Activated T-cell treated with anti-CD3 and anti-CD28 coated beads, Interleukin-2, amount 50 U/mL, for 48 hours (primary cell): ENCODE measurements at regions not wholly inside any gene's neighbourhood (a gene's known extent, or its start where the extent isn't known, plus 50 kb on each side); places are given as distances from the start of the nearest gene placed in this dataset.
A peak's percentile ranks its signal among the peaks of the same experiment; 100 is the strongest.

Experiments
- DNase-seq, 2 experiments: peaks; one replicate each; pipeline ENCODE4 v3.0.0-alpha.2; 2020

DNA sequence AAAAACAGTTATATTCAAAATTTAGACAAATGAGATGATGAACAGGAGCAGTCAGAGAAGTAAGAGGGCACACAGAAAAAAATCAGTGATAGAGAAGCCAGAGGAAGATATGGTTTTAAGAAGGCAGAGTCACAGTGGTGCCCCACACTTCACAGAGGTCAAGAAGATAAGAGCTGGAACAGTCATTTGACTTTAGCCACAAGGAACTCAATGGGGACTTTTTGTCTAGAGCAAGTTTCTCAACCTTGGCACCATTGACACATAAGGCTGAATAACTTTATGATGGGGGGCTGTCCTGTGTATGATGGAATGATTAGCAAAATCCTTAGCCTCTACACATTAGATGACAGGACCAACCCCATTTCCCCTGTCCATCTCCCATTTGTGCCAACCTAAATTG is 172.8 kb upstream of the PLEKHG7 start:
- no peak for DNase-seq

DNA sequence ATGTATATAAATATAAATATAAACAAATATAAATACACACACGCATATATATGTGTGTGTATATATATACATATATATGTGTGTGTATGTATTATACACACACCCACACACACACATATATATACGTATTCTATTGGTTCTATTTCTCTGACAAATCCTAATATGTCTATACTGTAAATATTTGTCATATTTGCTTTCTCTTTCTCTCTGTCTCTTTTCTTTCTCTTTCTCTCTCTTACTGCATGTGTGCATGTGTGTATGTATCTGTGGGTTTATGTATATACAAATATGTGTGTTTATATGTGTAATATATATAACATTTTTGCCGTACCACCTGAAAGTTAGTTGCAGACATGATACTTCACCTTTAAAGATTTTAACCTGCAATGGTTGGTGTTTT is 174.2 kb upstream of the PLEKHG7 start:
- DNase-seq: no peak

DNA sequence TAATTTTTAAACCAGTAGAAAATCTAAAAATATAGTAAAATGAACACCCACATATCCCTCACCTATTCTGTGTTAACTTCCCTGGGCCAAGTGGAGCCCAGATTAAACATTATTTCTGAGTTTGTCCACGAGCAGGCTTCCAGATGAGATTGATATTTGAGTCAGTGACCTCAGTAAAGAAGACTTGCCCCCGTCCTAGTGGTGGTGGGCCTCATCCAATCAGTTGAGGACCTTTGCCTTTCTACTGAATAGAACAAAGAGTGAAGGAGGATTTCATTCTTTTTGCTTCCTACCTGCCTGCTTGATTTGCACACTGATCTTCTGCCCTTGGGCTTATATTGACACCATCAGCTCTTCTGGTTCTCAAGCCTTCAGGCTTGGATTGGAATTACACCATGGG is 174.7 kb upstream of the PLEKHG7 start:
- DNase-seq: no peak

DNA sequence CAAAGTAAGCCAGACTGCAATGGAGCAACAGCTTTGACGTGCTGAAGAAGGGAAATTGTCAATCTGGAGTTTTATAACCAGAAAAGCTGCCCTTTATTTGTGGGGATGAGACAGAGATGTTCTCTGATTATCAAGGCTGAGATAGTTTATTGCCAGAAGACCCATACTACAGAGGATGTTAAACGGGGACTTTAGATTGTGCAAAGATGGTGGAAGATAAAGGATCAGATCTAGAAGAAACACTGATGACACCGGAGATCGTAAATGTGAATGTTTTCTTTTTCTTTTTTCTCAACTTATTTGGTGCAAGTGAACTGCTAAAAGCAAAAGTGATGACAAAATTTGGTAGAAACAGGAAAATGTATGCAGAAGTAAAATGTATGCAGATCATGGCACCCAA is 178.3 kb upstream of the PLEKHG7 start:
- no peak for DNase-seq

DNA sequence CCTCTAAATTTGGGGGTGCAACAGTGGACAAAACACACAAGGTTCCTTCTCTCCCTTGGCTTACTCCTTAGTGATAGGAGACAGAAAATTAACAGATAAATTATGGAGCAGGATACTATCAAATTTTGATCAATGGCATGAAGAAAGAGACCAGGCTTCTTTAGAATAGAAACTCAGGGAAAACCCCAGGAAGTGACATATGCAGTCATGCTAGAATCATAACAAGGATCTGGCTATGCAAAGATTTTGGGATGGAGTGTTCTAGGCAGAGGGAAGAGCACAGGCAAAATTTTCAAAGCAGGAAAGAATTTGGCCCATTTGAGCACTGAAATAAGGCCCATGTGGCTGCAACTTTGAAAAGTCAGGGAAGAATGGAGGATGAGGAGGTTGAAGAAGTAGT is 182.3 kb upstream of the PLEKHG7 start:
- DNase-seq: no peak

DNA sequence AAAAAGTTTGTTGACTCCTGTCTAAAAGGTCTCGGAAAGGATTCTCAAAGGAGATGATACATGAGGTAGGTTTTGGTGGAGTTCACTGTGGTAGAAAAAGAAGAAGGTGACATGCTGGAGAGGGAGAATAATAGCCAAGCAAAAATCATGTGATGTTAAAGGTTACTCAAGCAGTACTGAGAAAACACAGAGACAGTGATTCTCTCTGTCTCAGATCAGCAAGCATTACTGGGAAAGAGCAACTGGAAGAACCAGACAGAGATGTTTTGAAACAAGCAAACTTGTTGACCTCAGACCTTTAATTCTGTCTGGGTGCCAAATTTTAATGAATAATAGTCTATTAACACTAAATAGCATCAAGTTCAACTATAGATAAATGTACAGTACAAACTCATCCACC is 183.5 kb upstream of the PLEKHG7 start:
- no peak for DNase-seq

DNA sequence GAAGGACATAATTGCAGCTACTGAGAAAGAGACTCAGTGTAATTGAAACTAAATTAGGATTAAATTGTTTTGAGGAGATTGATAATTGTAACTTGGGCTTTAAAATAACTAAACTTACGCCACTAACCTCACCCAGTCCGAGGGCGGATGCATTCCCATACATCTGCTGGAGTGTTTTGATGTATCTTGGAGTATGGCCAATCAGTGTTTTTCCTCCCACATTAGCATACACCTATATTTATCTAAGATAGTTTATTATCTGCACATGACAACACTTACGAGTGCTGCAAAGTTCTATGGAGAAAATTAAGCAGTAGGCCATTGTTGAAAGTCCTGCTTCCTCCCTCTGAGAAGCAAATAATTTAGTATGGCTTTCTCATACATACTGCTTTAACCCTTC is 184.7 kb upstream of the PLEKHG7 start:
- no peak for DNase-seq

DNA sequence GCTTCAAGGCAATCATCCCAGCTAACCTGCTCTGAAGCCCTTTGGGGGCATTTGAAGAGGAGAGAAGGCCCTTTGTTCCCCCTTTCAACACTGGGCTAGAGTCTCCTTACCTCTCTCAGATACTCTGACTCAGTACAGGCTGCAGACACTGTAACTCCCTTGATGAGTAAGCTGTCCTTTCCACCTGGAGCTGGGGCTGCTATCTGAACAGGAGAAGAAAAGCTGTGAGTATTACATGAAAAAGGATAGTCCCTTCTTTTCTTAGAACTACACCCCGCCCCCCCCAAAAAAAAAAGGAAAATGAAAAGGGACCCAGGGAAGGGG is 186.6 kb upstream of the PLEKHG7 start:
- no peak for DNase-seq

DNA sequence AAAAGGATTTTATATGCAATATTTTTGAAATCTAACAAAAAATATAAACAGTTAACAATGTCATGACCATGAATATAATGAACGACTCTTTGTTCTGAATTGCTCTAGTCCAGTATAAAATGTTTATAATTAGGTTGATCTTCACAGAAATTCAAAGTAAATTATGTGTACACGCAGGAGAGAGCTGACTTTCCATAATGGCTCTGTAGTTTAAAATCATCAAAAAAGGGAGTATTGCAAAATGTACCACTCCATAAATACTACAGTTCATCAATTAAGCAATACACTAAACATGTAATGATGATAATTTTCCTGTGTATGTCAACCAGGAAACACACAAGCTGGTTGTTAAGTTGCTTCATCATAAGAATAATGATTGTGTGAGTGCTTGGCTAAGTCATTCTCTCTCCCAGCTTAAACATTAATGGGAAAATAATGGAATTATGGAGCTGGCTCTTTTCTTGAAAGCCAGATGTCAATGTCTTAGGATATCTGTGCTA is 189.5 kb upstream of the PLEKHG7 start:
- DNase-seq: no peak

DNA sequence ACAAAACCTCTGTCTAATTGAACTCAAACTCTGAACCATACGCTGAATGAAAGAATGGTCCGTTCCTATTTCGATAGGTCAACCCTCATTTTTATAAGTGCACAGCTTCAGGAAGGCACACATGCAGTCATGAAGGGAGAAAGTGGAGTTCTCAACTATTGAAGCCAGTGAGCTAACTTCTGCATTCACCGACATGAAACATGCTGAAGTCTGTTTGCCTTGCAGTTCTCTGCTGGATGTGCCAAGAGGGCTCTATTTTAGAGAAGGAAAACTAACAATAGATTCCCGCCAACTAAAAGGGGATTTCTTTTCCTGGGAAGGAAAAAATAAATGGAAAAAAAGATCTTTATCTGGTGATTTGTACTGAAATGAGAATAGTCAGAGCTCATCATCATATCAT is 191.0 kb upstream of the PLEKHG7 start:
- no peak for DNase-seq

DNA sequence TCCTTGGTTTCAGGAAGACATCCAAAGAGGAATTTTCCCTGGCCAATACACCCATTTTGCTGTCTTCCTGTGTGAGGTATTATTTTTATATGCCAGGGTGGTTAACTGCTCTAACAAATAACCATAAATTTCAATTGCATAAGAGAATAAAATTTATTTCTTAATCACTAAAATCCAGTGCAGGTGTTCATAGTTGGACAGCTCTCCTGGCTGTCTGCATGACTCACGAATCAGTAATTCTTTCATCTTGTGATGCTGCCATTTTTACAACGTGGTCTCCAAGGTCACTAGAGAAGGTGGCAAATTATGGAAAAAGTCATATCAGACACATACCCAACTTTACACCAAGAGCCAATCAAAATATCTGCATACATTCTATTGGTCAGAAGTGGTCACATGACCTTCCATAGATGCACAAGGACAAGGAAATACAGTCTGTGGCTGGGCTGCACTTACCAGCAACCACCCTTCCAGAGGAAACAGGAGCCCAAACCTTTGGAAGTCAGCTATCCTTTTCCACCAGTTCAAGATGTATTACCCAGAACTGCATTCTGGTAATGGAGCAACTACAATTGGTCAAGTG is 193.5 kb upstream of the PLEKHG7 start:
- no peak for DNase-seq

DNA sequence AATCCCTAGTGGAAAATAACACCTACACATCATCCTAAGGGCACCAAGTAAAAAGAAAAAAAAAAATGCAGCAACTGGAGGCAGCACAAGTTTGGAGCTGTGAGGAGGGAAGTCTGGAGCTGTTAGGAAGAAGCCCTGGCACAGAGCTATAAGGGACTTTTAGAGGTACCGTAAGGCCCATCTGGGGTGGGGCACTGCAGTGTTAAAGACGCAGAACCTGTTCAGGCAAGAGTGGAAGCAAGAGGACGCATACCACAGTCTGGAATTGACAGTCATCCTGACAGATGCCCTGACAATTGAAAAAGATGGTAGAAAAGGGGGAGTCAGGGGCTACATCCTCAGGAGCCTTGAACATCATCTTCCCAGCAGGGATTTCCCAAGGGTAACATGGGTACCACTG is 195.9 kb upstream of the PLEKHG7 start:
- no peak for DNase-seq

DNA sequence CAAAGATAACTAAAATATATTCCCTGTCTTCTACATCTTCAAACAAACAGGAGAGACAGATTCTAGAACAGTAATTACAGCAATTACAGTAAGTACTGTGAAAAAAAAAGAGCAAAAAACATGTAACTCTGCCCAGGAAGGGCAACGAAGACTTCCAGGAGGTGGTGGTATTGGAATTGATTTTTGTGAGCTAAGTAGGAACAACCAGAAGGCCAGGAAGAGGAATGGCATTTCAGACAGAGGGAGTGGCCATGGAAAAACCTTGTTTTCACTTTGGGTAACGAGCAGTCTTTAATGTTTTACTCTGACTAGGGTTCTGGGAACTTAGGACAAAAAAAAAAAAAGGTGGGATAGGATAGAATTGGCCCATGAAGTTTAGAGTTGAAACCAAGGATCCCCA is 196.3 kb upstream of the PLEKHG7 start:
- no peak for DNase-seq

DNA sequence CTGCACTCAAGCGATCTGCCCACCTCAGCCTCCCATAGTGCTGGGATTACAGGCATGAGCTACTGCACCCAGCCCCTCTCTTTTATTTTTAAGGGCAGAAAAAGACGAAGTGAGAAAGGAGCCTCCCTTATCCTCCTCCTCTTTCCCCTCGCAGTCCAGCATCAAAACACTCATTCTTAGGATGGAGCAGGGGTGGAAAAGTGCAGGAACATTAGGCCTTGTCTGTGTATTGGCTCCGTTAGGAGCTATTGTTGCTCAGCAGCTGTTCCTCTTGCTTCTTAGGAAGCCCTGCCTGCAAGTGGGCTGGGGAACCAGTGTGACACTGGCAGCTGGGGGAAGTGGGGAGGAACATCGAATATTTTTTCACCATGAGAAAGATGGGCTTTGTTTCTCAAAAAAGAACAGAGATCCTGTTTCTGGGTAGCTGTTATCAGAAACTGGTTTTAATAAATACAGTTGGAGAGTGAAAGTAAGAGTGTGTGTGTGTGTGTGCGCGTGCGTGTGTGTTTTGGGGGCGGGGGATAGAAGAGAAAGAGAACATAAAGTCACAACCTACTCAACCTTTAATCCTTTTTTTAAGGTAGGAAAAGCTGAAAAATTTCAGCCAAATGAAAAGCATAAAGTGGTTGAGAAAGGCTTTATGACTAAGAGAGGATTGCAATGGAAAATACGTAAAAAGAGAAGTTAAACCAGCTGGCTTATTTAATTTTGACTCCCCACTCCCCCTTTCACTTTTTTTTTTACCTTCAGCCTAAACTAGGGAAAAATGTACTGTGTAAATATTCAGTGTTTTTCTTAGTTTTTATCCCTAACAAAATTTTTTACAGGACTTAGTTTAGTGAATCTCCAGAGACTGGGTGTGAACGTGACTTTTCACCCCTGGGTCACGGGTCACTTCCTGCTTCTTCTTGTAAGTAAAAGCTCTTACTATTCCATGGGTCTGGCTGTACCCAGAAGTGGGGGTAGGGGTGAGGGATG is 197.2 kb upstream of the PLEKHG7 start:
- peak in 1 of 2 experiments; percentile 50 for DNase-seq

DNA sequence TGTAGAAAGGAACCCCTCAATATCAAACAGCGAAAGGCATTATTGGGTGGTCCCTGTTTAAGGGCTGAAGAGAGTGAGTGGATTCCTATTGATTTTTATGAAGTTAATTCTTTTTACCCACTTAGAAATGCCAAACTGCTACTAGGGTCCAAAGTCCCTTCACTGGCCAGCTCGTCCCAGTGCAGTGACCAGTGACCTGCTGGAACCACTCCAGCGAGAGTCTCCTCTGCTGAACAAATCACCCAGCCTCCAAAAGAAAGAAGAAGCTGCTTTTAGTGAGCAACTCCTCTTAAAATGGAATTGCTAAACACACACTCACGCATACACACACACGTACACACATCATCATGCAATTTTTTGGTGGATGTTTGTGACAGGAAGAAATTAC is 198.2 kb upstream of the PLEKHG7 start:
- no peak for DNase-seq

DNA sequence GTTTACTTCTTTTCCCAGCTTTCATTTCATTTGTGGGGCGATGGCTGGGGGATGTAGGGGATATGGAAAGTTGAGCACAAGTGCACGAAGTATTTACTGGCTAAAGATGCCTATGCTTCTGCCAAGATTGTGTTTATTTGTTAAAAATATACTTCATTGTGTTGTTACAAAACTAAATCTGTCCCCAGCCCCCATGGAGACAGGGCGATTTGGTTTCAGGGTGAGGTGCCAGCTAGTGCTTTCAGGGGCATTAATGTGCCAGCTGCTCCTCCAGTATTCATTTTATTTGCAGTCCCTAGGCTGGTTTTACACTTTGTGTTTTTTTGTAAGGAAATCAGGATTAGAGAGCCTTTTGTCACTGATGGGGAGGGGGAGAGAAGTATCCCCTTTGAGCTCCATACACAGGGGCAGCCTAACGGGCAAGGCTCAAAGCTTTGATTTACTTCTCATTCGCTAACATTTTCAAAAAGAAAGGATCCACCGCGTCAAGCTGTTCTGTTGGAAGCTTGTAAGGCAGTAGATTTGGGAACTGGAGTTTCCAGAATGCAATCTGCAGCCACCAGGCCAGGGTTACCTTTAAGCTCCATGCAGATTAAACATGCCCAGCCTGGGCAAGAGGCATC is 198.7 kb upstream of the PLEKHG7 start:
- DNase-seq: no peak

DNA sequence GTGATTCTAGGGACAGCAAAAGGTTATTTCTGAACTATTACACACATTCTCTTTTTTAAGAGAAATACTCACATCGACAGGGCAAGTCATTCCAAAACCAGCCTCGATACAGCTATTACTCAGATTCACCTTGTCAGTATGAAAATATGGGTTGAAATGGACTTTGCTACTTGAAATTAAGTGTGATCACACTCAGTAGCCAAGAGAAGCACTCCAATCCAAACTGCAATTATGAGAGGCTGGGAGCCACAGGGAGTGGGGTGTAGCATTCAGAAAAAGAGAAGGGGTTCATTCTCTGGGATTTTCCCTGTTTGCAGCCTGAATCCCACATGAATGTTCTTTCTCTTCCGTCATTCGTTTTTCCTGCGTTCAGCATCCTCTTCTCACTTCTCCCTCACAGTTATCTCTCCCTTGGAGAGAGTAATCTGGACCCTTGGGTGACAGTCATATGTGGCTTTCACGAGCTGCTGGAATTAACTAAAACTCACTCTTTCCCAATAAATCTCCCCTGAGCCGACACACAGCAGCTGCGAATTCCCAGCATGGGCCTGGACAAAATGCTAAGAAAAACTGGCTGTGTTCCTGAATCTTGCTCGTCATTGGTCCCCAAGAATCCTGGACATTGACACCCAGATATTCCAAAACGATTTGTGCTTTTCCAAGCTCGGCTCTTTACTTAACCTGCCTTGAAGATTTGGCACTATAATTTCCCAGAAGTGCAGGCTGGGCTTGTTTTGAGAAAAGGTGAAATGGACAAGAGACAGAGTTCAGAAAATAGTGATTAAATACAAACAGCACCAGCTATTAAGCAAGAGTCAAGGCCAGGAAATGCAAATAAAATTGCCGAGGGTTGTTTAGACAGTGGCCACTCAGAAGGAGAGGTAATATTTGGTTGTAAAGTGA is 199.5 kb upstream of the PLEKHG7 start:
- peak in 1 of 2 experiments; percentile 37 for DNase-seq

DNA sequence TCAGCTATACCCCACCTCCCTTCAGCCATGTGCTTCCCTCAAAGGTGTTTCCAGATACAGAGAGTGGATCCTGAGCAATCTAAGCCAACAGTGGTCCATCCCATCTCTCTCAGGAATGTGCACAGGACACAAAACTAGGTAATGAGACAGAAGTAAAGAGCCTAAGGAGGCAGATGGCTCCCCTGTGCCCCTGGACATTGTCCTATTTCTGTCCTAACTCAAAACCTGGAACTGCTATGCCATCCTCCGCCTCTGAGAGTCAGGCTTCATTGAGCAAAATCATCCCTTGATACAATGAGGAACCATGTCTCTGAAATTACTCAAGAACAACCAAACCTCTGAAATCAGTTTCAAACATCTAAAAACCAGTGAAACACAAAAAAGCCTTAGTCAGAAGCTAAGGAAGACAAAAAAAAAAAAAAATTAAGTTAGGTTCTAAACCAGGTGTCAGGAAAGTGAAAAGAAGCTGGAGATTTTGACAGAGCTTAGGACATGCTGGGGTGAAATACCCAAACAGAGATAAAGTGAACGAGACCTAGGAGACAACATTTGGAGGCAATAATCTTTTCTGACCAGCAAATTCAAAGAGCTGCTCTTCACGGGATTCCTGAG is 200.3 kb upstream of the PLEKHG7 start:
- peak in 1 of 2 experiments; percentile 58 for DNase-seq

DNA sequence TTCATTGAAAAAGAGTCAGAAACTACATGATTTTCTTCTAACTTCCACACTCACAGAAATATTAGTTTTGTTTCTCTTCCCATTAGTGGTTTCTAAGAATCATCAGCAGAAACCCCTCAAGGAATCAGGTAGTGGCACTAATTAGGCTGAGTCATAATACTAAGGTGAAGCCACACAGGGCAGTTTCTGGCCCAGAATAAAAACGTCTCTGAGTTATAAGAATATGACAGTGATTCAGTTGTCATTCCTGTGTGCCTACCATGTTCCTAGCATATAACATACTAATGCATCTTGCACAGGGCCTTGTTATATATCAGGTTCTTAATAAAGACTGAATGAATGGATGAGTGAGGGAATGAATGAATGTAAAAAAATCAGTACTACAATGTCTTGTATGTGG is 206.0 kb upstream of the PLEKHG7 start:
- no peak for DNase-seq

DNA sequence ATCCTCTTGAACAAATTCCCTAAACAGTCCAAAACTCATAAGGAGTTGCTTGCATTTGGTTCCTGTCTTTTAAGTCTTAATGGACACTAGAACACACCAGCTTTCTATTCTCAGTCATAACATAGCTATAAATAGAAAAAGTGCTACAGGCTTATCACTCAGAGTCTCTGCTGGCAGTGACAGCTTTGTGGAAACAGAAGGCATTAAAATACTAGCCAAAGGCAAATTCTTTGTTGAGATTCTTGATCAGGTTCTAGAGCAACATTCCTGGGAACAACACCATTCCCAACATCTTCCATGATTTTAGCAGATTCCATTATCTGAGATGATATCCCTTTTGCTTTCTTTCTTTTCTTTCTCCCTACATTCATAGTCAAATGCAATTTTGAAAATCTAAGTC is 207.7 kb upstream of the PLEKHG7 start:
- no peak for DNase-seq

DNA sequence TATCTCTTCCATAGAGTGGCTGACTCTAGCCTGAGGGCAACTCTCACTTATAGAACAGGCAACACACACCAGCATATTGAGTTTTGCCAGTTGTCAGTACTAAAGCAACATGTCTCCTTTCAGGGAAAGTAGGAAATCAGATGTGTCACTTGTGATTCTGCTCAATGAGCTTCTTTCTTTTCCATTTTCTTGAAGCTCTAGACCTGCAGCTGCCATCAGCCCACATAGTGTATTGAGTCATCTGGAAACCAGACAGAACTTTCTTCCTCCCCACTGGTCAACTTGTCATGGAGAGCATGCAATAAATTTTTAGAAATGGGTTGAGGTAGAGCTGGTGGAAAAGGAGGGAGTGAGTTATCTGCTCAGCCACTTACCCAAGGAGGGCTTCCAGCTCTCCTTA is 209.0 kb upstream of the PLEKHG7 start:
- DNase-seq: no peak

DNA sequence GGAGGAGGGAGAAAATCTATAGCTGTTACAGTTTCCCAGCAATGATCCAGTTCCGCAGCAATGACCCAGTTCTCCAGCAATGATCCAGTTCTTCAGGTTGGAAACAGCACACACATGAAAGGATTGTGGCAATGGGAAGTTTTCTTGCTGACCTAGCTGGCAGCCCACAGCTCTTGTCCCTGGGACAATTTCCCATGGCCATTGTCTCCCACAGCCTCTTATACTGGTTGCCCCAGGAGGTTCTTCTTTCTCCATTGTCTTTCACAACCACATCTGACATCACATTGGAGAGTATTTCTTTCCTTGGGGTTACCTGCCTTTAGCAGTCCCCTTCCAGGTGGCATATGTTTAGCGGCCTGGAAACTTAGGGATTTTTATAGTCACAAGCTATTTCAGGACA is 209.8 kb upstream of the PLEKHG7 start:
- no peak for DNase-seq

DNA sequence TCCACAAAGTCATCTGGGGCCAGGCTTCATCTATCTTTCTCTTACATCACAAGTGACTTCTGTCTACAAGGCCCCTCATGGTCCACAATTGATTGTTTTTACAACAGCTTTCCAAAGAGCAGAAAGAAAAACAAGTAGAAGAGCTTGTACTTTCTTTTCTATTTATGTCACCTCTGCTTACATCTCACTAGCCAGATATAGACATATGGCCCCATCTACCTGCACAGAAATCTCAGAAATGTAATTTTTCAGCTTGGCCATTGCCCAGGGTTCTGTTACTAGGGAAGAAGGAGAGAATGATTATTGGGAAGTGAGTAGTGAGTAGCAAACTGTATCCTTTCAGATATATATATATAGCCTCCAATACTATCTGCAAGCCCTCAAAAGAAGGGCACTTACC is 210.5 kb upstream of the PLEKHG7 start:
- no peak for DNase-seq
